HG03108 (cell line): ENCODE measurements at regions not wholly inside any gene's neighbourhood (a gene's known extent, or its start where the extent isn't known, plus 50 kb on each side); places are given as distances from the start of the nearest gene placed in this dataset.

Experiments
- ATAC-seq: cut with Tn5 transposase; IDR thresholded peaks from one replicate; pipeline ENCODE4 v1.9.1; 2021; ENCODE audit warnings: moderate library complexity; ENCODE audit not compliant: unreplicated experiment

GRCh38 chr13:76153239-76153638 is 517.1 kb downstream of the LMO7 start:
- no peak for ATAC-seq

DNA sequence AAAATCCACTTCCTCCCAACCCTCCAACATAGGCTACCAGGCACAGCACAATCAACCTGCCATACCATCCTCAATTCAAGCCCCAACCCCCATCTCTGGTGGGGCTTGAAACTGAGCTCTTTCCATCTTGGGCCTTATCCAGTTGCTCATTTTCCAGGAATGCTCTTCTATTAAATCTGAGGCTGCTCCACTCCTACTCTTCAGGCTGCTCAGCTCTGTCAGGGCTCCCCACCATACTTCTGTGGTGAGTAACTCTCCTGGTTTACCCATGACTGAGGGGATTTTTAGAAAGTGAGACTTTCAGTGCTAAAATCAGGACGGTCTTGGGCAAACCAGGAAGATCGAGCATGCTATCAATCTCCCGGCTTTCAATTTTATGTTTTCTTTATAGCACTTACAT is 512.8 kb downstream of the LMO7 start:
- no peak for ATAC-seq

- no peak for ATAC-seq
Measured at GRCh38 chr13:76148374-76148773, 512.2 kb downstream of the LMO7 start.

DNA sequence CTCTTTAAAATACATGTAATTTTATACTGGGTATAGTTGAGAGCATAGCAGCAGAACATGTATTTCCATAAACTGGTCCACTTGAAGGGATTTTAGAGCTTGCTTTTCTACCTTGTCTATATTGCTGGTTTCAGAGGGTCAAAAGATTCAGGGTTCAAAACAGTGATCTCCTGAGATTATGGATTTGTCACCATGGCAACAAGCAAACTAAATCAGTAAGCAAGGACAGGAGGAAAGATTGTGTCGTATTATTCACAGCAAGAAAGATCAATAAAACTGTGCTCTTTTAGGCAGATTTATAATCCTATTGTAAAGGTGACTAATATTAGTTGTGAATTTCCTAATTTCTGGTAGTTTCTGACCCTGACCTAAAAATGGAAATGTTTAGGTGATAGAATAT is 496.4 kb downstream of the LMO7 start:
- no peak for ATAC-seq

- ATAC-seq: no peak
Measured at GRCh38 chr13:76131551-76131950, 495.4 kb downstream of the LMO7 start.

- ATAC-seq: no peak
Measured at GRCh38 chr13:76129305-76130000, 493.3 kb downstream of the LMO7 start.

- ATAC-seq: no peak
Measured at GRCh38 chr13:76127922-76128321, 491.8 kb downstream of the LMO7 start.

- no peak for ATAC-seq
Measured at GRCh38 chr13:76123548-76123947, 487.4 kb downstream of the LMO7 start.

- no peak for ATAC-seq
Measured at GRCh38 chr13:76116751-76117360, 480.7 kb downstream of the LMO7 start.

- ATAC-seq: no peak
Measured at GRCh38 chr13:76106763-76107162, 470.6 kb downstream of the LMO7 start.

- no peak for ATAC-seq
Measured at GRCh38 chr13:76094645-76095044, 458.5 kb downstream of the LMO7 start.

GRCh38 chr13:76091076-76091475 is 454.9 kb downstream of the LMO7 start:
- ATAC-seq: no peak

GRCh38 chr13:76086729-76087128 is 450.6 kb downstream of the LMO7 start:
- no peak for ATAC-seq

DNA sequence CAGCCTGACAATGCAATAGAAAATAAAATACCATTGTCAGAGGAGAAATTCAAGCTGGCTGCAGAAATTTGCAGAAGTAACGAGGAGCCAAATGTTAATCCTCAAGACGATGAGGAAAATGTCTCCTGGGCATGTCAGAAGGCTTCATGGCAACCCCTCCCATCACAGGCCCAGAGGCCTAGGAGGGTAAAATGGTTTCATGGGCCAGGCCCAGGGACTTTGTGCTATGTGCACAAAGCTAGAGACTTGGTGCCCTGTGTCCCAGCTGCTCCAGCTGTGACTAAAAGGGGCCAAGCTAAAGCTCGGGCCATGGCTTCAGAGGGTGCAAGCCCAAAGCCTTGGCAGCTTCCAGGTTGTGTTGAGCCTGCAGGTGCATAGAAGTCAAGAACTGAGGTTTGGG is 431.7 kb downstream of the LMO7 start:
- ATAC-seq: no peak

DNA sequence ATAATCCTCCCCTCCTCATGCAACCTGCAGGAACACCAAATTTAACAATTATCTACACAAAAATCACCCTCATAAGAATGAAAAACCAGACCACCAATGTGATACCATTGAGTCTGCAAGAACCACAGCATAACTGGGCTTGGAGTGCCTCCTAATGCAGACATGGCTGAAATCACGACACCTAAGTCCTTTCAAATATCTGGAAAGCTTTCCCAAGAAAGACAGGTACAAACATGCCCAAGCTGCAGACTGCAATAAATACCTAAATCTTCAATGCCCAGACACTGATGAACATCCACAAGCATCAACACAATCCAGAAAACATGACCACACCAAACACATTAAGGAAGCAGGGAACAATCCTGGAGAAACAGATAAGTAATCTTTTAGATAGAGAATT is 417.1 kb downstream of the LMO7 start:
- ATAC-seq: no peak

GRCh38 chr13:76049376-76049746 is 413.2 kb downstream of the LMO7 start:
- ATAC-seq: no peak

DNA sequence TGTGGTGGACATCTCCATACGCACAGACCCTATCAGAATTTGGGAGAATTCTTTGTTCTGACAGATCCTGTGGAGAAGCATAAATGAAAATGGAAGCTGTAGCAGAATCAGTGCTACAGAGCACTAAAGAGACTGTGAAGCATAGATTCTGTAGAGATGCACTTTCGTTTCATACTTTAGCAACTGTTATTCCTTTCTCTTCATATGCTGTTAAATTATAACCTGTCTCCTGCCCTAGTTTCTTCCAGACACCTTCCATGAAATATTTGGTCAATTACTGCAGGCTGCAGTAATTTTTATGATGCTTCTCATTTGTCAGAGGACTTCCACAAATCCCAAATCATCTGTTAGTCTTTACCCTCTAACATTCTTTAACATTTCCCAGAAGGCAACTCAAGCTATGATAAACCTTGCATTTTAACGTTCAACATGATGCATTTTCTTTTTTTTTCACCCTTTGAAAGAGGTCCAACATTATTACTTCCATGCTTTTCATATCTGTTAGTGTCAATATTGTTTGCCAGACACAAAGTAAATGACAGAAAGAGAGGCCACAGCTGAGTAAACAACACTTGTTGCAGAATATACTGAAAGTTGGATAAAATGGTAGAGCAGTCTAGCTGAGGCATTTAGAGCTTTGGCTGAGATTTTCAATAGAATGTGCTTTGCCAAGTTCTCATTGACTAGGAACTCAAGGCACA is 412.7 kb downstream of the LMO7 start:
- no peak for ATAC-seq

GRCh38 chr13:76048131-76048530 is 412.0 kb downstream of the LMO7 start:
- ATAC-seq: no peak

- ATAC-seq: no peak
Measured at GRCh38 chr13:76043874-76044273, 407.7 kb downstream of the LMO7 start.

- ATAC-seq: no peak
Measured at GRCh38 chr13:76038920-76039716, 403.0 kb downstream of the LMO7 start.

GRCh38 chr13:76036176-76036575 is 400.0 kb downstream of the LMO7 start:
- no peak for ATAC-seq

- no peak for ATAC-seq
Measured at GRCh38 chr13:76035711-76036110, 399.6 kb downstream of the LMO7 start.
